ENCODE measurements at regions not wholly inside any gene's neighbourhood (a gene's known extent, or its start where the extent isn't known, plus 50 kb on each side); places are given as distances from the start of the nearest gene placed in this dataset.
"Not testable (repeated sequence)": the region's sequence is repeated elsewhere in the genome, so short reads cannot be mapped to it uniquely, and the experiment has no call there.

GRCh38 chr18:11487390-11487789 is 122.0 kb upstream of the SLC35G4 start:
- Histone ChIP-seq H3K9me3 (ENCODE audit: control insufficient read depth, insufficient read depth, low read length) (no peaks in the 10 kb centered on the region), H3K27me3 (ENCODE audit: control insufficient read depth, insufficient read depth, low read length) (no peaks in the 10 kb centered on the region), H3K4me3 (ENCODE audit: low read depth, low read length) (no peak overlapping the region), H3K36me3 (ENCODE audit: control insufficient read depth, insufficient read depth, low read length) (no peaks in the 10 kb centered on the region), H3K4me1 (ENCODE audit: control insufficient read depth, insufficient read depth, low read length) (no peaks in the 10 kb centered on the region), H3K9ac (ENCODE audit: low read depth, low read length) (no peak overlapping the region)

DNA sequence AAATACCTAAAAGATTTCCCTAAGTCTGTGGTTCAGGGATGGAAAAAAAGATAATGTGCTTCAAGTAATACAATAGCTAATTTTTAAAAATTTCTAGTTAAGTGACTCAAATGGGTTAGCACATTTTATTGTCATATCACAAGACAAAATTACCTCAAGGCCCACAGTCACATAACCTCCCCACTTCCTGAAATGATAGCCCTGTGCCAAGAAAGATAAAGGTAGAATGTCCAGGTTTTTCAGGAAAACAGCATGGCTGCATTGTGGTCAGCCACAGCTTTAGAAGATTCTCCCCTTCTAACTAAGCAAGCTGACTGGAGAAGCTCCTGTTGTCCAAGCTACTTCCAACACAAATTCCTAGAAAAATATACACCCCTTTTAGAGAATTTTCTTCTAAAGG is 127.1 kb upstream of the SLC35G4 start:
- no peaks in the 10 kb centered on the region for H3K36me3 ChIP-seq (ENCODE audit: control insufficient read depth, insufficient read depth, low read length)
- no peak overlapping the region for H3K4me3 ChIP-seq (ENCODE audit: low read depth, low read length)
- no peak overlapping the region for H3K9ac ChIP-seq (ENCODE audit: low read depth, low read length)
- H3K9me3 ChIP-seq (ENCODE audit: control insufficient read depth, insufficient read depth, low read length) = no peaks in the 10 kb centered on the region
- no peaks in the 10 kb centered on the region for H3K27me3 ChIP-seq (ENCODE audit: control insufficient read depth, insufficient read depth, low read length)
- no peaks in the 10 kb centered on the region for H3K4me1 ChIP-seq (ENCODE audit: control insufficient read depth, insufficient read depth, low read length)

DNA sequence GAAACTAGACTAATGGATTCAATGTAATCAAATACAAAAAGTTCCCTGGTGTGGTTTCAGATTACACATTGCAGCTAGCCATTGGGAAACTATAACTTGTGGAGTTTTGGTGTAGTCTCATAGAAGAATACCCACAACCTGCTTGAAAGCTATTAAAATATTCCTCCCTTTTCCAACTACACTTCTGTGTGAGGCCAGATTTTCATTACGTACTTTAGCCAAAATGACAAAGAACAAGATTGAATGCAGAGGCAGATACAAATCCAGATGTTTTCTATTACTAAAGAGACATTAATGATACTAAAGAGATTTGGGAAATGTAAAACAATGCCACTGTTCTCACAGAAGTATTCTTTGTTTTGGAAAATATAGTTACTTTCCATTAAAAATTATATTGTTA is 128.7 kb upstream of the SLC35G4 start:
- Histone ChIP-seq H3K9ac (ENCODE audit: low read depth, low read length) (no peak overlapping the region), H3K36me3 (ENCODE audit: control insufficient read depth, insufficient read depth, low read length) (no peaks in the 10 kb centered on the region), H3K4me3 (ENCODE audit: low read depth, low read length) (no peak overlapping the region), H3K4me1 (ENCODE audit: control insufficient read depth, insufficient read depth, low read length) (no peaks in the 10 kb centered on the region), H3K9me3 (ENCODE audit: control insufficient read depth, insufficient read depth, low read length) (no peaks in the 10 kb centered on the region), H3K27me3 (ENCODE audit: control insufficient read depth, insufficient read depth, low read length) (no peaks in the 10 kb centered on the region)

GRCh38 chr18:11479031-11479430 is 130.4 kb upstream of the SLC35G4 start:
- H3K9me3 ChIP-seq (ENCODE audit: control insufficient read depth, insufficient read depth, low read length); H3K4me3 ChIP-seq (ENCODE audit: low read depth, low read length); H3K36me3 ChIP-seq (ENCODE audit: control insufficient read depth, insufficient read depth, low read length); H3K27me3 ChIP-seq (ENCODE audit: control insufficient read depth, insufficient read depth, low read length); H3K9ac ChIP-seq (ENCODE audit: low read depth, low read length); H3K4me1 ChIP-seq (ENCODE audit: control insufficient read depth, insufficient read depth, low read length): not testable (repeated sequence)

GRCh38 chr18:11470941-11471340 is 138.5 kb upstream of the SLC35G4 start:
- H3K4me1 ChIP-seq (ENCODE audit: control insufficient read depth, insufficient read depth, low read length) = no peaks in the 10 kb centered on the region
- no peak overlapping the region for H3K4me3 ChIP-seq (ENCODE audit: low read depth, low read length)
- no peaks in the 10 kb centered on the region for H3K9me3 ChIP-seq (ENCODE audit: control insufficient read depth, insufficient read depth, low read length)
- H3K9ac ChIP-seq (ENCODE audit: low read depth, low read length) = no peak overlapping the region
- H3K36me3 ChIP-seq (ENCODE audit: control insufficient read depth, insufficient read depth, low read length) = no peaks in the 10 kb centered on the region
- H3K27me3 ChIP-seq (ENCODE audit: control insufficient read depth, insufficient read depth, low read length) = no peaks in the 10 kb centered on the region

DNA sequence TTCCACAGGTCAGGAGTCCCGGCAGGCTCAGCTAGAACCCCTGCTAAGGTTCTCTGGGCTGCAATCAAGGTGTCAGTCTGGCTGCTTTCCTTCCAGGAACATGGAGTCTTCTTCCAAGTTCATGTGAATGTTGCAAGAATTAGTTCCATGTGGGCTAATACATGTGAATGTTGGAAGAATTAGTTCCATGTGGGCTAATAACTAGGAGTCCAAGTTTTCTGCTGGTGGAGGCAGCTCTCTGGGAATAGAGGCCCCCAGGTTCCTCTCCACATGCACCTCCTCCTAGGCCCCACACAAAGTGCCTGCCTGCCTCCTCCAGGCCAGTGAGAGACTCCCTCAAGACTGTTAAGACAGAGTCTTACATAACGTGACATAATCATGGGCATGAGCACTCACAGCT is 140.8 kb upstream of the SLC35G4 start:
- H3K36me3 ChIP-seq (ENCODE audit: control insufficient read depth, insufficient read depth, low read length) = no peaks in the 10 kb centered on the region
- no peaks in the 10 kb centered on the region for H3K9me3 ChIP-seq (ENCODE audit: control insufficient read depth, insufficient read depth, low read length)
- no peak overlapping the region for H3K4me3 ChIP-seq (ENCODE audit: low read depth, low read length)
- no peaks in the 10 kb centered on the region for H3K4me1 ChIP-seq (ENCODE audit: control insufficient read depth, insufficient read depth, low read length)
- H3K27me3 ChIP-seq (ENCODE audit: control insufficient read depth, insufficient read depth, low read length) = no peaks in the 10 kb centered on the region
- H3K9ac ChIP-seq (ENCODE audit: low read depth, low read length) = no peak overlapping the region

DNA sequence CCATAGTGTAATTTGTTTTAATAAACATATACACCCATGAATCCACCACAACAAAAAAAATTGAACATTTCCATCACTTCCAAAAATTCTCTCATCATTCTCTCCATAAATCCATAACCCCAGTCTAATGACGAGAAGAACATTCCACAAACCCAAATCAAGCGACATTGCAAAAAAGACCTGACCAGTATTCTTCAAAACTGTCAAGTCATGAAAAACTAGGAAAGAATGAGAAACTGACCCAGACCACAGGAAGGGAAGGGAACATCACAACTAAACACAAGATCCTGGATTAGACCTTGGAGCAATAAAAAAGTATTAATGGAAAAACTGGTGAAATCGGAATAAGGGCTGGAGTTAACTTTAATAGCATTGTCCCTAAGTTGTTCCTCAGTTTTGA is 141.3 kb upstream of the SLC35G4 start:
- Histone ChIP-seq H3K4me3 (ENCODE audit: low read depth, low read length) (no peak overlapping the region), H3K36me3 (ENCODE audit: control insufficient read depth, insufficient read depth, low read length) (no peaks in the 10 kb centered on the region), H3K9ac (ENCODE audit: low read depth, low read length) (no peak overlapping the region), H3K4me1 (ENCODE audit: control insufficient read depth, insufficient read depth, low read length) (no peaks in the 10 kb centered on the region), H3K9me3 (ENCODE audit: control insufficient read depth, insufficient read depth, low read length) (no peaks in the 10 kb centered on the region), H3K27me3 (ENCODE audit: control insufficient read depth, insufficient read depth, low read length) (no peaks in the 10 kb centered on the region)

GRCh38 chr18:11467611-11468010 is 141.8 kb upstream of the SLC35G4 start:
- Histone ChIP-seq H3K27me3 (ENCODE audit: control insufficient read depth, insufficient read depth, low read length) (no peaks in the 10 kb centered on the region), H3K36me3 (ENCODE audit: control insufficient read depth, insufficient read depth, low read length) (no peaks in the 10 kb centered on the region), H3K9me3 (ENCODE audit: control insufficient read depth, insufficient read depth, low read length) (no peaks in the 10 kb centered on the region), H3K9ac (ENCODE audit: low read depth, low read length) (no peak overlapping the region), H3K4me3 (ENCODE audit: low read depth, low read length) (no peak overlapping the region), H3K4me1 (ENCODE audit: control insufficient read depth, insufficient read depth, low read length) (no peaks in the 10 kb centered on the region)

GRCh38 chr18:11464129-11464528 is 145.3 kb upstream of the SLC35G4 start:
- H3K4me1 ChIP-seq (ENCODE audit: control insufficient read depth, insufficient read depth, low read length) = peaks cover 3% of the 10 kb centered on the region
- H3K36me3 ChIP-seq (ENCODE audit: control insufficient read depth, insufficient read depth, low read length) = no peaks in the 10 kb centered on the region
- H3K27me3 ChIP-seq (ENCODE audit: control insufficient read depth, insufficient read depth, low read length) = no peaks in the 10 kb centered on the region
- no peaks in the 10 kb centered on the region for H3K9me3 ChIP-seq (ENCODE audit: control insufficient read depth, insufficient read depth, low read length)
- no peak overlapping the region for H3K4me3 ChIP-seq (ENCODE audit: low read depth, low read length)
- H3K9ac ChIP-seq (ENCODE audit: low read depth, low read length) = no peak overlapping the region

DNA sequence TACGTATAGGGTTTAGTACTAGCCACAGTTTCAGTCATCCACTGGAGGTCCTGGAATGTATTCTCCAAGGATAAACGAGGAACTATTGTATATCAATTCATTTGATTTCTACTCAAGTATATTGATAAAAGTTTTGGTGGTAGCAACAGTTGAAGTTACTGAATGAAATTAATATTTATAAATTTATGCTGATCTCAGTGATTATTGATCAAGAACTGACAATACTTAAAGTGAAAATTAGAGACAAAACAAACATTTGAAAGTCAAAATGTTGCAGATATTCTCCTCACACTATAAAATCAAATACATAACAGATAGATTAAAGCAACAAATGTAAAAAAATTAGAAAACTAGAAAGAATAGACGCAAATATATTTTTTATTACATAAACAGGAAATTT is 150.9 kb upstream of the SLC35G4 start:
- H3K4me3 ChIP-seq (ENCODE audit: low read depth, low read length) = no peak overlapping the region
- H3K36me3 ChIP-seq (ENCODE audit: control insufficient read depth, insufficient read depth, low read length) = no peaks in the 10 kb centered on the region
- no peak overlapping the region for H3K9ac ChIP-seq (ENCODE audit: low read depth, low read length)
- peaks cover 3% of the 10 kb centered on the region for H3K4me1 ChIP-seq (ENCODE audit: control insufficient read depth, insufficient read depth, low read length)
- H3K9me3 ChIP-seq (ENCODE audit: control insufficient read depth, insufficient read depth, low read length) = no peaks in the 10 kb centered on the region
- H3K27me3 ChIP-seq (ENCODE audit: control insufficient read depth, insufficient read depth, low read length) = no peaks in the 10 kb centered on the region

- not testable (repeated sequence) for H3K4me1 ChIP-seq (ENCODE audit: control insufficient read depth, insufficient read depth, low read length); H3K36me3 ChIP-seq (ENCODE audit: control insufficient read depth, insufficient read depth, low read length); H3K9me3 ChIP-seq (ENCODE audit: control insufficient read depth, insufficient read depth, low read length); H3K27me3 ChIP-seq (ENCODE audit: control insufficient read depth, insufficient read depth, low read length); H3K9ac ChIP-seq (ENCODE audit: low read depth, low read length); H3K4me3 ChIP-seq (ENCODE audit: low read depth, low read length)
Measured at GRCh38 chr18:11457853-11458252, 151.5 kb upstream of the SLC35G4 start.

GRCh38 chr18:11454040-11454439 is 155.4 kb upstream of the SLC35G4 start:
- no peaks in the 10 kb centered on the region for H3K4me1 ChIP-seq (ENCODE audit: control insufficient read depth, insufficient read depth, low read length)
- no peaks in the 10 kb centered on the region for H3K27me3 ChIP-seq (ENCODE audit: control insufficient read depth, insufficient read depth, low read length)
- no peak overlapping the region for H3K9ac ChIP-seq (ENCODE audit: low read depth, low read length)
- H3K4me3 ChIP-seq (ENCODE audit: low read depth, low read length) = no peak overlapping the region
- no peaks in the 10 kb centered on the region for H3K9me3 ChIP-seq (ENCODE audit: control insufficient read depth, insufficient read depth, low read length)
- no peaks in the 10 kb centered on the region for H3K36me3 ChIP-seq (ENCODE audit: control insufficient read depth, insufficient read depth, low read length)

- not testable (repeated sequence) for H3K27me3 ChIP-seq (ENCODE audit: control insufficient read depth, insufficient read depth, low read length); H3K9me3 ChIP-seq (ENCODE audit: control insufficient read depth, insufficient read depth, low read length); H3K36me3 ChIP-seq (ENCODE audit: control insufficient read depth, insufficient read depth, low read length); H3K9ac ChIP-seq (ENCODE audit: low read depth, low read length); H3K4me1 ChIP-seq (ENCODE audit: control insufficient read depth, insufficient read depth, low read length); H3K4me3 ChIP-seq (ENCODE audit: low read depth, low read length)
Measured at GRCh38 chr18:11444169-11444568, 165.2 kb upstream of the SLC35G4 start.

Data from iPS-15b (cell line).